Fibroblast of the aortic adventitia (primary cell): ENCODE measurements at regions not wholly inside any gene's neighbourhood (a gene's known extent, or its start where the extent isn't known, plus 50 kb on each side); places are given as distances from the start of the nearest gene placed in this dataset.

ENCODE experiments used
- DNase-seq: peaks from one replicate; pipeline ENCODE4 v3.0.0-alpha.2; 2010; ENCODE audit warnings: low read depth
- H3K4me3 ChIP-seq: 2 replicates; pipeline ENCODE4 v1.5.1; 2011; ENCODE audit warnings: low read depth, mild to moderate bottlenecking, control low read depth, low read length, moderate library complexity
- TF ChIP-seq, protein P1 (sequence below): IDR thresholded peaks from 2 replicates; pipeline ENCODE4 v1.5.1; 2011; ENCODE audit warnings: mild to moderate bottlenecking, low read length, control low read depth, inconsistent platforms; ENCODE audit not compliant: insufficient read depth

DNA sequence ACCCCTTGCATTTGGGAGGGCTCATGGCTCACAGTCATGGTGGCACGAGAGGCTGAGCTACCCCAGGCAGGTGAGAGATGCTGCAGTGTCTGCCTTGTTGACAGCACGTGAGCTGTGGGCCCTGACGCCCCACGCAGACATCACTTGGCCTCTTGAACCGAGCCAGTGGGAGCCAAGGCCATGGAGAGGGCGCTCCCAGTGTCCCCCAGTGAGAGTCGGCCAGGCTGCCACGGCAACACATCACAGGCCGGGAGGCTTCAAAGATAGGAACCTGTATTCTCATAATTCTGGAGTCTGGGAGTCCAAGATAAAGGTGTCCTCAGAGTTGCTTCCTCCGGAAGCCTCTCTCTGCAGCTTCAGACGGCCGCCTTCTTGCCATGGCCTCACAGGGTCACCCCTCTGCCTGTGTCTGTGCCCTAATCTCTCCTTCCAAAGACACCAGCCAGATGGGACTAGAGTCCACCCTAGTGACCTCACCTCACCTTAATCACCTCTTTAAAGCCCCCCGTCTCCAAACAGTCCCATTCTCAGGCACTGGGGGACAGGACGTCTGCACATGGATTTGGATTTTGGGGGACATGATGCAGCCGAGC lies 119.6 kb downstream of the KLF6 start:
- no peak overlapping the region for H3K4me3 ChIP-seq
- no peak for DNase-seq
- TF ChIP-seq, protein P1, sequence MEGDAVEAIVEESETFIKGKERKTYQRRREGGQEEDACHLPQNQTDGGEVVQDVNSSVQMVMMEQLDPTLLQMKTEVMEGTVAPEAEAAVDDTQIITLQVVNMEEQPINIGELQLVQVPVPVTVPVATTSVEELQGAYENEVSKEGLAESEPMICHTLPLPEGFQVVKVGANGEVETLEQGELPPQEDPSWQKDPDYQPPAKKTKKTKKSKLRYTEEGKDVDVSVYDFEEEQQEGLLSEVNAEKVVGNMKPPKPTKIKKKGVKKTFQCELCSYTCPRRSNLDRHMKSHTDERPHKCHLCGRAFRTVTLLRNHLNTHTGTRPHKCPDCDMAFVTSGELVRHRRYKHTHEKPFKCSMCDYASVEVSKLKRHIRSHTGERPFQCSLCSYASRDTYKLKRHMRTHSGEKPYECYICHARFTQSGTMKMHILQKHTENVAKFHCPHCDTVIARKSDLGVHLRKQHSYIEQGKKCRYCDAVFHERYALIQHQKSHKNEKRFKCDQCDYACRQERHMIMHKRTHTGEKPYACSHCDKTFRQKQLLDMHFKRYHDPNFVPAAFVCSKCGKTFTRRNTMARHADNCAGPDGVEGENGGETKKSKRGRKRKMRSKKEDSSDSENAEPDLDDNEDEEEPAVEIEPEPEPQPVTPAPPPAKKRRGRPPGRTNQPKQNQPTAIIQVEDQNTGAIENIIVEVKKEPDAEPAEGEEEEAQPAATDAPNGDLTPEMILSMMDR = no peak

GRCh38 chr10:3662775-3663174 lies 122.2 kb downstream of the KLF6 start:
- TF ChIP-seq, protein P1 = no peak
- H3K4me3 ChIP-seq = no peak overlapping the region
- DNase-seq = no peak

GRCh38 chr10:3661271-3661670 lies 123.7 kb downstream of the KLF6 start:
- H3K4me3 ChIP-seq = no peak overlapping the region
- DNase-seq = no peak
- TF ChIP-seq, protein P1 = no peak

DNA sequence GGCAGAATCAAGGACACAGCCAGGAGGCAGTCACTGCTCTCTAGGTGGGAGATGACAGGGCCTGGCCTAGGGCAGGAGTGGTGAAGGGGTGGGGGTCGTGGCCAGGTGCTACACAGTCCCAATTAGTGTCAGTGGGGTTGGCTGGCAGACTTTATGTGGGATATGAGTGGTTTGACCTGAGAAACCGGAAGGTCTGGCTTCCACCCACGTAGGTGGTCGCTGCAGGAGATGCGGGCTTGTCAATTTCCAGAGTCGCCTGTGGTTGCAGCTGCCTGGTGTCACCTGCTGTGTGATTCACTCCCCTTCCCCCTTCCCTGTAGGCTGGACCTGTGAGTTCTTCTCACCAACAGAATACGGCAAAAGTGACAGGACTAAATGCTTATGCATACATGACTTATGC lies 124.3 kb downstream of the KLF6 start:
- DNase-seq = no peak
- TF ChIP-seq, protein P1 = no peak
- no peak overlapping the region for H3K4me3 ChIP-seq

GRCh38 chr10:3659203-3659917 lies 125.6 kb downstream of the KLF6 start:
- no peak for DNase-seq
- no peak overlapping the region for H3K4me3 ChIP-seq
- TF ChIP-seq, protein P1 = no peak

- DNase-seq = no peak
- no peak overlapping the region for H3K4me3 ChIP-seq
- TF ChIP-seq, protein P1 = no peak
Observed at GRCh38 chr10:3658766-3659165, 126.2 kb downstream of the KLF6 start.
